MCF 10A (cell line): ENCODE measurements at regions not wholly inside any gene's neighbourhood (a gene's known extent, or its start where the extent isn't known, plus 50 kb on each side); places are given as distances from the start of the nearest gene placed in this dataset.

Experiments used
- BruUV-seq: library from RNA; stranded (reverse); fragments of 400-500 nt; replicated peaks from 2 replicates; lab custom pipeline; 2021; lab: Mats Ljungman, UMichigan
- CTCF ChIA-PET: fragments of 300-600 bp; sonication (Branson Sonifier 250); formaldehyde crosslinking; extraction: SDS; loops from one replicate; lab custom pipeline; 2021; ENCODE audit warnings: antibody characterized with exemption, inconsistent platforms; lab: Yijun Ruan, JAX
- POLR2A ChIA-PET: fragments of 300-600, 350-650 bp; sonication (Branson Sonifier 250); formaldehyde crosslinking; extraction: SDS; loops from one replicate; lab custom pipeline; 2020; ENCODE audit warnings: antibody characterized with exemption, inconsistent platforms; lab: Yijun Ruan, JAX
- DNase-seq: peaks from one replicate; pipeline ENCODE4 v3.0.0-alpha.2; 2018; ENCODE audit not compliant: unreplicated experiment
- H3K27ac Mint-ChIP-seq: one replicate; pipeline ENCODE4 v1.8.0; 2022; ENCODE audit warnings: mild to moderate bottlenecking, low read depth, mixed read lengths; ENCODE audit not compliant: unreplicated experiment
- H3K27me3 Mint-ChIP-seq: one replicate; pipeline ENCODE4 v1.8.0; 2022; ENCODE audit warnings: mixed read lengths; ENCODE audit not compliant: insufficient read depth, unreplicated experiment
- H3K36me3 Mint-ChIP-seq: one replicate; pipeline ENCODE4 v1.8.0; 2022; ENCODE audit warnings: mild to moderate bottlenecking, moderate library complexity, mixed read lengths; ENCODE audit not compliant: insufficient read depth, unreplicated experiment
- H3K4me1 Mint-ChIP-seq: one replicate; pipeline ENCODE4 v1.8.0; 2022; ENCODE audit warnings: mixed read lengths; ENCODE audit not compliant: insufficient read depth, unreplicated experiment
- H3K4me3 Mint-ChIP-seq: one replicate; pipeline ENCODE4 v1.8.0; 2022; ENCODE audit warnings: mild to moderate bottlenecking, moderate library complexity, mixed read lengths; ENCODE audit not compliant: unreplicated experiment
- H3K9me3 Mint-ChIP-seq: one replicate; pipeline ENCODE4 v1.8.0; 2022; ENCODE audit warnings: mixed read lengths; ENCODE audit not compliant: unreplicated experiment
- intact Hi-C: fragments of 100-400 bp; cut with micrococcal nuclease; formaldehyde crosslinking; loops from 2 replicates; pipeline ENCODE4 v1.14.1; 2022
- TF ChIP-seq, protein P1 (sequence below): fragments of 200-600 bp; IDR thresholded peaks from one replicate; pipeline ENCODE4 v1.8.0; 2022; ENCODE audit warnings: antibody characterized with exemption, mild to moderate bottlenecking; ENCODE audit not compliant: unreplicated experiment

DNA sequence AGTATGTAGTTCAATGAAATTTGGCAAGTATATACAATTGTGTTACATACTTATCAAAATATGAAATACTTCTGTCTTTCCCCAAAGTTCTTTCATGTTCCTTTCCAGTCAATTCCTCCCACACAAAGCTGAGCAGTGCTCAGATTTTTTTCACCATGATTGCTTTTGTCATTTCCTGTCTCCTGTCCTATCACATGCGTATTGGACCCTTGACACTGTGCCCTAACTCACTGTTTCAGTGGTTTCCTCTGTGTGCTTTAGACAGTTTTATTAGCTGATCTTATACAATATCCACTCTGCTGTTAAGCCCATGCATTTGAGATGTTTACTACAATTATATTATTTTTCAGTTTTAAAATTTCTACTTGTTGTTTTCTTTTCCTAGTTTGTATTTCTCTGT is 463.6 kb upstream of the MEF2C start:
- Mint-ChIP-seq H3K36me3 (no peaks in the 10 kb centered on the region), H3K4me3 (no peak overlapping the region), H3K4me1 (peaks cover 5% of the 10 kb centered on the region), H3K9me3 (no peaks in the 10 kb centered on the region), H3K27me3 (no peaks in the 10 kb centered on the region), H3K27ac (no peak overlapping the region)
- BruUV-seq = no TSS peak
- no peak for DNase-seq
- CTCF ChIA-PET = no interaction called here
- intact Hi-C loops = no loop called here
- POLR2A ChIA-PET = no interaction called here
- TF ChIP-seq, protein P1, sequence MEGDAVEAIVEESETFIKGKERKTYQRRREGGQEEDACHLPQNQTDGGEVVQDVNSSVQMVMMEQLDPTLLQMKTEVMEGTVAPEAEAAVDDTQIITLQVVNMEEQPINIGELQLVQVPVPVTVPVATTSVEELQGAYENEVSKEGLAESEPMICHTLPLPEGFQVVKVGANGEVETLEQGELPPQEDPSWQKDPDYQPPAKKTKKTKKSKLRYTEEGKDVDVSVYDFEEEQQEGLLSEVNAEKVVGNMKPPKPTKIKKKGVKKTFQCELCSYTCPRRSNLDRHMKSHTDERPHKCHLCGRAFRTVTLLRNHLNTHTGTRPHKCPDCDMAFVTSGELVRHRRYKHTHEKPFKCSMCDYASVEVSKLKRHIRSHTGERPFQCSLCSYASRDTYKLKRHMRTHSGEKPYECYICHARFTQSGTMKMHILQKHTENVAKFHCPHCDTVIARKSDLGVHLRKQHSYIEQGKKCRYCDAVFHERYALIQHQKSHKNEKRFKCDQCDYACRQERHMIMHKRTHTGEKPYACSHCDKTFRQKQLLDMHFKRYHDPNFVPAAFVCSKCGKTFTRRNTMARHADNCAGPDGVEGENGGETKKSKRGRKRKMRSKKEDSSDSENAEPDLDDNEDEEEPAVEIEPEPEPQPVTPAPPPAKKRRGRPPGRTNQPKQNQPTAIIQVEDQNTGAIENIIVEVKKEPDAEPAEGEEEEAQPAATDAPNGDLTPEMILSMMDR = no peak

DNA sequence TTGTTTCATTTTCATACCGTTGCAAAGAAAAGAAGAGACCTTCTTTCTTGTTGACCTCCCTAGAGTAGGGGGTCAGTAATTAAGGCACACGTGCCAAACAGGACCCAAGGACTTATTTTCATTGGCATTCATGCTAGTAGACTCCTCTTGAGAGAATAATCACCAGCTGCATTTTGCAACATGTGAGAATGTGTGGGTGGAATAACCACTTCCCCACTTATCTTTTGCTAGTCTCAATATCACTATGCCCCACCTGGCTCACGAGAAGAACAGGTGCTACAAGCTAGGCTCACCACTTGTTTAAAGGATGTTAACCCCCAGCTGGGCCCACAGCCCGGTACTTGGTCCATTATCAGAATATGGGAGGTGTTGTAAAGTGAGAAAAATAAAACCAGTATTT is 460.7 kb upstream of the MEF2C start:
- no peak overlapping the region for H3K27ac Mint-ChIP-seq
- H3K4me1 Mint-ChIP-seq = peaks cover 5% of the 10 kb centered on the region
- POLR2A ChIA-PET = no interaction called here
- no peaks in the 10 kb centered on the region for H3K36me3 Mint-ChIP-seq
- no peak for DNase-seq
- intact Hi-C loops = no loop called here
- H3K9me3 Mint-ChIP-seq = no peaks in the 10 kb centered on the region
- no peak overlapping the region for H3K4me3 Mint-ChIP-seq
- H3K27me3 Mint-ChIP-seq = no peaks in the 10 kb centered on the region
- CTCF ChIA-PET = no interaction called here
- TF ChIP-seq, protein P1 = no peak
- BruUV-seq = no TSS peak

DNA sequence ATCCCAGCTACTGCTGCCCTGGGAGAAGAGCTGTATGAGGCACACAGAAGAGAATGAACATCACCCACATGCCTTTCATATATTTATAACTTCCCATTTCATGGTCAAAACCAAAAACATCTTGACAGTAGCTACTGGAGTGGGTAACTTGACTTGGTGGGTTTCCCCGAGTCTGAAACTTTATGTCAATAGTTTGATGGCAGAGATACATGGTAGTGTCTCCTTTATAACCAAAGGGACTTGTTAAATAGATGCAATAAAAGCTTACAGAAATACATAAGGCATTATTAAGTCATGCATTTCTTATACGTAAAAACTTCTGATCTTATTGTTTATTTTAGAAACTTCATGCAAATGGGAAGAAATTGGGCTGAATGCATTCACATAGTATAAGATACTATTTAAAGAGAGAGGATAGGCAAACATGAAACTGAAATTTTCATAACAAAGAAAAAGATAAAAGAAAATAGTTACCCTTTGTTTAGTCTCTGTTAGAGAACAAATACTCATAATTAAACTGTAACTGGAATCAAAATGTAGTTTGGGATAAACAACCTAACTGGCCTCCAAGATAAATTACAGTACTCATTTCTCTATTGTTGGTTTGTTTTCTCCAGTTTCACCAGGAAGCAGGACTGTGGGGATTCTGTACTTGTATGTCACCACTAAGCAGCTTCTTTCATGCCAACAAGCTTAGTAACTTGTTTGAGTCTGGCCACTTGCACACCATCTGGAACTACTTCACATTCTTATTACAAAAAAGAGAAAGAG is 459.3 kb upstream of the MEF2C start:
- no peak for DNase-seq
- H3K4me1 Mint-ChIP-seq = peaks cover 11% of the 10 kb centered on the region
- POLR2A ChIA-PET = no interaction called here
- no TSS peak for BruUV-seq
- TF ChIP-seq, protein P1 = no peak
- no peaks in the 10 kb centered on the region for H3K27me3 Mint-ChIP-seq
- CTCF ChIA-PET = no interaction called here
- H3K4me3 Mint-ChIP-seq = no peak overlapping the region
- no peaks in the 10 kb centered on the region for H3K9me3 Mint-ChIP-seq
- no peaks in the 10 kb centered on the region for H3K36me3 Mint-ChIP-seq
- intact Hi-C loops = no loop called here
- no peak overlapping the region for H3K27ac Mint-ChIP-seq

DNA sequence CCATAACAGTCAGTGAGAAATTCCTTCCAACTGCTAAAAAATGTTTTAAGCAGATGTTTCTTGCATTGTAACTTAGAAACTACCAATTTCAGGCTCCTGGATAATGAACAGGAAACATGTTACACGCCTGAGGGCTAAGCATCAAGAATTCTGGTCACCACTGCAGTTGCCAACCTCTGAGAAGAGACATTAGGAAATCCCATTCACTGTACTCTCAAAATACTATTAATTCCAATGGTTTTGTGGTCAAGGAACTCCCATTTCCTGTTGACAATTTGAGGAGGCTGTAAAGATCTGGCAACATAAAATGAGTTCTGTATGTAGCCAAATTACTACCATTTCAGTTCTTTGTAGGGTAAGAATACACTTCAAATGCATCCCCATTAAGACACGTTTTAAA is 456.0 kb upstream of the MEF2C start:
- Mint-ChIP-seq H3K27ac (peak overlapping the region; percentile 39), H3K36me3 (no peaks in the 10 kb centered on the region), H3K9me3 (no peaks in the 10 kb centered on the region), H3K27me3 (no peaks in the 10 kb centered on the region), H3K4me3 (no peak overlapping the region), H3K4me1 (peaks cover 11% of the 10 kb centered on the region)
- DNase-seq = no peak
- BruUV-seq = no TSS peak
- CTCF ChIA-PET = no interaction called here
- TF ChIP-seq, protein P1 = no peak
- intact Hi-C loops = no loop called here
- POLR2A ChIA-PET = no interaction called here
